Lower leg skin (tissue), 3 donors: ENCODE measurements at regions not wholly inside any gene's neighbourhood (a gene's known extent, or its start where the extent isn't known, plus 50 kb on each side); places are given as distances from the start of the nearest gene placed in this dataset.

Experiments used
- CTCF ChIP-seq, 3 donors: fragments of 450-650 bp; IDR thresholded peaks; one replicate each; pipeline ENCODE4 v1.5.1; 2016; ENCODE audit warnings: antibody characterized with exemption in 3 of 3, mild to moderate bottlenecking in 3 of 3, moderate library complexity in 2 of 3
- POLR2A ChIP-seq, 2 donors: fragments of 450-650 bp; IDR thresholded peaks; one replicate each; pipeline ENCODE4 v1.6.1; 2016 to 2017; ENCODE audit warnings: antibody characterized with exemption in 2 of 2, mild to moderate bottlenecking in 1 of 2, moderate library complexity in 1 of 2

- TF ChIP-seq CTCF (IDR thresholded peaks at IDR 0.05) (no peak), POLR2A (IDR thresholded peaks at IDR 0.05) (no peak)
Measured at GRCh38 chr3:111369958-111370357, 172.0 kb upstream of the CD96 start.
